GM23338 (cell line): ENCODE measurements at regions not wholly inside any gene's neighbourhood (a gene's known extent, or its start where the extent isn't known, plus 50 kb on each side); places are given as distances from the start of the nearest gene placed in this dataset.

Experiments used
- CTCF ChIP-seq, 2 experiments: fragments of 200-600 bp in 1 of 2; sonication (generic) in 1 of 2; conservative IDR thresholded peaks; 2 replicates each; pipeline versions ENCODE4 v1.5.1 to v1.6.1; 2016 to 2017; ENCODE audit warnings: antibody characterized with exemption in 2 of 2, low read depth in 2 of 2, mild to moderate bottlenecking in 2 of 2, moderate library complexity in 1 of 2
- EZH2 ChIP-seq: fragments of 200-600 bp; sonication (generic); IDR thresholded peaks from one replicate; pipeline ENCODE4 v1.8.0; 2017; ENCODE audit warnings: antibody characterized with exemption, mild to moderate bottlenecking, low read depth; ENCODE audit not compliant: unreplicated experiment
- EZH2phosphoT487 ChIP-seq: fragments of 200-600 bp; sonication (generic); IDR thresholded peaks from one replicate; pipeline ENCODE4 v1.8.1; 2018; ENCODE audit warnings: antibody characterized with exemption; ENCODE audit not compliant: unreplicated experiment
- JUNB ChIP-seq: IDR thresholded peaks from one replicate; pipeline ENCODE4 v1.6.1; 2016; ENCODE audit warnings: antibody characterized with exemption; ENCODE audit not compliant: unreplicated experiment
- NANOG ChIP-seq: IDR thresholded peaks from 2 replicates; pipeline ENCODE4 v1.6.1; 2016; ENCODE audit warnings: antibody characterized with exemption, borderline replicate concordance
- POLR2AphosphoS5 ChIP-seq: IDR thresholded peaks from 2 replicates; pipeline ENCODE4 v1.6.1; 2016; ENCODE audit warnings: antibody characterized with exemption, low read depth
- REST ChIP-seq: IDR thresholded peaks from one replicate; pipeline ENCODE4 v1.6.1; 2018; ENCODE audit warnings: antibody characterized with exemption; ENCODE audit not compliant: unreplicated experiment
- STAT1 ChIP-seq: IDR thresholded peaks from one replicate; pipeline ENCODE4 v1.6.1; 2016; ENCODE audit warnings: antibody characterized with exemption; ENCODE audit not compliant: unreplicated experiment
- ZNF114 ChIP-seq: fragments of 250-450 bp; sonication (Bioruptor Pico); IDR thresholded peaks from 2 replicates; pipeline ENCODE4 v1.5.0; 2020; ENCODE audit warnings: mild to moderate bottlenecking, moderate library complexity
- ZNF331 ChIP-seq: fragments of 250-450 bp; sonication (Bioruptor Pico); IDR thresholded peaks from 2 replicates; pipeline ENCODE4 v1.5.0; 2020; ENCODE audit warnings: low read depth, mild to moderate bottlenecking, moderate library complexity
- ZNF462 ChIP-seq: fragments of 250-450 bp; sonication (Bioruptor Pico); IDR thresholded peaks from 2 replicates; pipeline ENCODE4 v1.5.0; 2020; ENCODE audit warnings: mild to moderate bottlenecking, moderate library complexity

GRCh38 chrX:146449243-146449642, 360.3 kb upstream of the CXorf51B start:
- TF ChIP-seq REST = no peak
- TF ChIP-seq CTCF (conservative IDR thresholded peaks at IDR 0.05; ENCODE audit: low read depth in 2 of 2) = no peak
- no peak for TF ChIP-seq EZH2phosphoT487
- TF ChIP-seq EZH2 = no peak
- TF ChIP-seq NANOG = no peak
- TF ChIP-seq STAT1 = no peak
- TF ChIP-seq POLR2AphosphoS5 = no peak
- no peak for TF ChIP-seq JUNB
- TF ChIP-seq ZNF114 (CRISPR knock-in tag) = no peak
- no peak for TF ChIP-seq ZNF331 (CRISPR knock-in tag)
- TF ChIP-seq ZNF462 (CRISPR knock-in tag) = no peak
